HepG2 (cell line): ENCODE measurements at regions not wholly inside any gene's neighbourhood (a gene's known extent, or its start where the extent isn't known, plus 50 kb on each side); places are given as distances from the start of the nearest gene placed in this dataset.

Experiments used
- CC2D1A ChIP-seq: sonication (generic); formaldehyde crosslinking; IDR thresholded peaks from 2 replicates; pipeline ENCODE4 v1.8.1; 2023; ENCODE audit warnings: mild to moderate bottlenecking, missing genetic modification reagents
- MAF1 ChIP-seq: sonication (generic); formaldehyde crosslinking; IDR thresholded peaks from 2 replicates; pipeline ENCODE4 v1.5.0; 2020; ENCODE audit warnings: missing genetic modification reagents, borderline replicate concordance
- MTA1 ChIP-seq: sonication (generic); formaldehyde crosslinking; IDR thresholded peaks from 2 replicates; pipeline ENCODE4 v1.4.0; 2020; ENCODE audit warnings: missing genetic modification reagents, mild to moderate bottlenecking, borderline replicate concordance
- NFKB2 ChIP-seq: sonication (generic); formaldehyde crosslinking; IDR thresholded peaks from 2 replicates; pipeline ENCODE4 v1.4.0; 2020; ENCODE audit warnings: missing genetic modification reagents, borderline replicate concordance
- SMAD1 ChIP-seq: sonication (generic); formaldehyde crosslinking; IDR thresholded peaks from 2 replicates; pipeline ENCODE4 v1.4.0; 2020; ENCODE audit warnings: missing genetic modification reagents, low read depth, mild to moderate bottlenecking, borderline replicate concordance
- SMAD9 ChIP-seq: sonication (generic); formaldehyde crosslinking; IDR thresholded peaks from 2 replicates; pipeline ENCODE4 v1.5.1; 2020; ENCODE audit warnings: mild to moderate bottlenecking, missing genetic modification reagents
- ZNF143 ChIP-seq: sonication (generic); formaldehyde crosslinking; IDR thresholded peaks from 2 replicates; pipeline ENCODE4 v1.4.0; 2020; ENCODE audit warnings: missing genetic modification reagents
- ZNF367 ChIP-seq: sonication (generic); formaldehyde crosslinking; IDR thresholded peaks from 2 replicates; pipeline ENCODE4 v1.4.0; 2020; ENCODE audit warnings: missing genetic modification reagents, borderline replicate concordance
- ZNF431 ChIP-seq: sonication (generic); formaldehyde crosslinking; IDR thresholded peaks from 2 replicates; pipeline ENCODE4 v1.9.0; 2022; ENCODE audit warnings: missing genetic modification reagents, low read depth, mild to moderate bottlenecking, borderline replicate concordance
- ZNF772 ChIP-seq: sonication (generic); formaldehyde crosslinking; IDR thresholded peaks from 2 replicates; pipeline ENCODE4 v1.5.0; 2020; ENCODE audit warnings: mild to moderate bottlenecking, missing genetic modification reagents
- ZNF781 ChIP-seq: sonication (generic); formaldehyde crosslinking; IDR thresholded peaks from 2 replicates; pipeline ENCODE4 v1.5.1; 2020; ENCODE audit warnings: borderline replicate concordance, mild to moderate bottlenecking, missing genetic modification reagents; ENCODE audit errors: not compliant biosample characterization
- ZSCAN25 ChIP-seq: sonication (generic); formaldehyde crosslinking; IDR thresholded peaks from 2 replicates; pipeline ENCODE4 v1.8.0; 2022; ENCODE audit warnings: mild to moderate bottlenecking, missing genetic modification reagents
- TF ChIP-seq, protein P1 (sequence below): IDR thresholded peaks from 2 replicates; pipeline ENCODE4 v1.4.0; 2020; ENCODE audit warnings: mild to moderate bottlenecking, missing genetic modification reagents
- TF ChIP-seq, protein P2 (sequence below), 2 experiments: sonication (generic) in 1 of 2; formaldehyde crosslinking in 1 of 2; IDR thresholded peaks; 2 replicates each; pipeline versions ENCODE4 v1.5.1 to v1.6.1; 2011 to 2020; ENCODE audit warnings: borderline replicate concordance in 1 of 2, low read depth in 1 of 2, low read length in 1 of 2, mild to moderate bottlenecking in 1 of 2, missing genetic modification reagents in 1 of 2, moderate library complexity in 1 of 2
- TF ChIP-seq, protein P3 (sequence below): sonication (generic); formaldehyde crosslinking; IDR thresholded peaks from 2 replicates; pipeline ENCODE4 v1.4.0; 2020; ENCODE audit warnings: missing genetic modification reagents
- TF ChIP-seq, protein P4 (sequence below): sonication (generic); formaldehyde crosslinking; IDR thresholded peaks from 2 replicates; pipeline ENCODE4 v1.4.0; 2020; ENCODE audit warnings: mild to moderate bottlenecking, low read depth, missing genetic modification reagents
- TF ChIP-seq, protein P5 (sequence below): sonication (generic); formaldehyde crosslinking; IDR thresholded peaks from 2 replicates; pipeline ENCODE4 v1.4.0; 2020; ENCODE audit warnings: missing genetic modification reagents, mild to moderate bottlenecking, borderline replicate concordance

DNA sequence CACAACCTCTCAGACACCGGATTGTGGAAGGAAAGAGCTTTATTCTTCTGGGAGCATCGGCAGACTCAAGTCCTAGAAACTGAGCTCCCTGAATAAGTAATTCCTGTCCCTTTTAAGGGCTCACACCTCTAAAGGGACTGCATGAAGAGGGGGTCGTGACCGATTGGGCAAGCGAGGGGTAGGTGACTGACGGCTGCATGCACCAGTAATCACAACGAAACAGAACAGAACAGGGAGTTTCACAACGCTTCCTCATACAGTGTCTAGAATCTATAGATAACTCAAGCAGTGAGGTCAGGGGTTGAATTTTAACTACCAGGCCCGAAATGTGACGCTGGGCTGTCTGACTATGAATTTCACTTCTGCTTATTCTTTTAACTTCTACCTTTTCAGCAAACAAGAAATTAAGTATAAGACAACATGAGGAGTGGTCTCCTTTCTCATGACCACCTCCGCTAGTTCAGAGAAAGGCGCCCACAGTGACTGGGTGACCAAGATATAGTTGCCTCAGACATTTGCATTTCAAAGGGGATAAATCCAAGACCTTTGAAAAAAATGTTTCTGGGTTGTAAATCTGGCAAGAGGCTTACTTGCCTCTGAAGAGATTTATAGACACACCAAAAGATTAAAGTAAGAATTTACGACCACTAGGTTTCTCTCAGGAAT is 88.4 kb upstream of the ATF7IP2 start (continued):
- TF ChIP-seq, protein P1, sequence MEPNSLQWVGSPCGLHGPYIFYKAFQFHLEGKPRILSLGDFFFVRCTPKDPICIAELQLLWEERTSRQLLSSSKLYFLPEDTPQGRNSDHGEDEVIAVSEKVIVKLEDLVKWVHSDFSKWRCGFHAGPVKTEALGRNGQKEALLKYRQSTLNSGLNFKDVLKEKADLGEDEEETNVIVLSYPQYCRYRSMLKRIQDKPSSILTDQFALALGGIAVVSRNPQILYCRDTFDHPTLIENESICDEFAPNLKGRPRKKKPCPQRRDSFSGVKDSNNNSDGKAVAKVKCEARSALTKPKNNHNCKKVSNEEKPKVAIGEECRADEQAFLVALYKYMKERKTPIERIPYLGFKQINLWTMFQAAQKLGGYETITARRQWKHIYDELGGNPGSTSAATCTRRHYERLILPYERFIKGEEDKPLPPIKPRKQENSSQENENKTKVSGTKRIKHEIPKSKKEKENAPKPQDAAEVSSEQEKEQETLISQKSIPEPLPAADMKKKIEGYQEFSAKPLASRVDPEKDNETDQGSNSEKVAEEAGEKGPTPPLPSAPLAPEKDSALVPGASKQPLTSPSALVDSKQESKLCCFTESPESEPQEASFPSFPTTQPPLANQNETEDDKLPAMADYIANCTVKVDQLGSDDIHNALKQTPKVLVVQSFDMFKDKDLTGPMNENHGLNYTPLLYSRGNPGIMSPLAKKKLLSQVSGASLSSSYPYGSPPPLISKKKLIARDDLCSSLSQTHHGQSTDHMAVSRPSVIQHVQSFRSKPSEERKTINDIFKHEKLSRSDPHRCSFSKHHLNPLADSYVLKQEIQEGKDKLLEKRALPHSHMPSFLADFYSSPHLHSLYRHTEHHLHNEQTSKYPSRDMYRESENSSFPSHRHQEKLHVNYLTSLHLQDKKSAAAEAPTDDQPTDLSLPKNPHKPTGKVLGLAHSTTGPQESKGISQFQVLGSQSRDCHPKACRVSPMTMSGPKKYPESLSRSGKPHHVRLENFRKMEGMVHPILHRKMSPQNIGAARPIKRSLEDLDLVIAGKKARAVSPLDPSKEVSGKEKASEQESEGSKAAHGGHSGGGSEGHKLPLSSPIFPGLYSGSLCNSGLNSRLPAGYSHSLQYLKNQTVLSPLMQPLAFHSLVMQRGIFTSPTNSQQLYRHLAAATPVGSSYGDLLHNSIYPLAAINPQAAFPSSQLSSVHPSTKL (CRISPR knock-in tag): peak; percentile 81
- TF ChIP-seq NFKB2 (CRISPR knock-in tag) (no peak), CC2D1A (CRISPR knock-in tag) (no peak), MAF1 (CRISPR knock-in tag) (no peak), ZSCAN25 (CRISPR knock-in tag) (0 out of 2 replicates have a peak, but pooled peaks have one; percentile 30), ZNF772 (no peak), MTA1 (CRISPR knock-in tag) (no peak), SMAD9 (CRISPR knock-in tag) (no peak), SMAD1 (no peak), ZNF143 (no peak), ZNF431 (CRISPR knock-in tag) (no peak), ZNF781 (CRISPR knock-in tag) (peak; percentile 49), ZNF367 (CRISPR knock-in tag) (no peak)
- TF ChIP-seq, protein P2, sequence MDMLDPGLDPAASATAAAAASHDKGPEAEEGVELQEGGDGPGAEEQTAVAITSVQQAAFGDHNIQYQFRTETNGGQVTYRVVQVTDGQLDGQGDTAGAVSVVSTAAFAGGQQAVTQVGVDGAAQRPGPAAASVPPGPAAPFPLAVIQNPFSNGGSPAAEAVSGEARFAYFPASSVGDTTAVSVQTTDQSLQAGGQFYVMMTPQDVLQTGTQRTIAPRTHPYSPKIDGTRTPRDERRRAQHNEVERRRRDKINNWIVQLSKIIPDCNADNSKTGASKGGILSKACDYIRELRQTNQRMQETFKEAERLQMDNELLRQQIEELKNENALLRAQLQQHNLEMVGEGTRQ (IDR thresholded peaks at IDR 0.05; ENCODE audit: low read depth, low read length): no peak
- TF ChIP-seq, protein P2 (CRISPR knock-in tag; IDR thresholded peaks at IDR 0.05; ENCODE audit: borderline replicate concordance): no peak
- TF ChIP-seq, protein P3, sequence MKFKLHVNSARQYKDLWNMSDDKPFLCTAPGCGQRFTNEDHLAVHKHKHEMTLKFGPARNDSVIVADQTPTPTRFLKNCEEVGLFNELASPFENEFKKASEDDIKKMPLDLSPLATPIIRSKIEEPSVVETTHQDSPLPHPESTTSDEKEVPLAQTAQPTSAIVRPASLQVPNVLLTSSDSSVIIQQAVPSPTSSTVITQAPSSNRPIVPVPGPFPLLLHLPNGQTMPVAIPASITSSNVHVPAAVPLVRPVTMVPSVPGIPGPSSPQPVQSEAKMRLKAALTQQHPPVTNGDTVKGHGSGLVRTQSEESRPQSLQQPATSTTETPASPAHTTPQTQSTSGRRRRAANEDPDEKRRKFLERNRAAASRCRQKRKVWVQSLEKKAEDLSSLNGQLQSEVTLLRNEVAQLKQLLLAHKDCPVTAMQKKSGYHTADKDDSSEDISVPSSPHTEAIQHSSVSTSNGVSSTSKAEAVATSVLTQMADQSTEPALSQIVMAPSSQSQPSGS (CRISPR knock-in tag): peak; percentile 51; the same call in 1 of the 2 replicates
- TF ChIP-seq, protein P4, sequence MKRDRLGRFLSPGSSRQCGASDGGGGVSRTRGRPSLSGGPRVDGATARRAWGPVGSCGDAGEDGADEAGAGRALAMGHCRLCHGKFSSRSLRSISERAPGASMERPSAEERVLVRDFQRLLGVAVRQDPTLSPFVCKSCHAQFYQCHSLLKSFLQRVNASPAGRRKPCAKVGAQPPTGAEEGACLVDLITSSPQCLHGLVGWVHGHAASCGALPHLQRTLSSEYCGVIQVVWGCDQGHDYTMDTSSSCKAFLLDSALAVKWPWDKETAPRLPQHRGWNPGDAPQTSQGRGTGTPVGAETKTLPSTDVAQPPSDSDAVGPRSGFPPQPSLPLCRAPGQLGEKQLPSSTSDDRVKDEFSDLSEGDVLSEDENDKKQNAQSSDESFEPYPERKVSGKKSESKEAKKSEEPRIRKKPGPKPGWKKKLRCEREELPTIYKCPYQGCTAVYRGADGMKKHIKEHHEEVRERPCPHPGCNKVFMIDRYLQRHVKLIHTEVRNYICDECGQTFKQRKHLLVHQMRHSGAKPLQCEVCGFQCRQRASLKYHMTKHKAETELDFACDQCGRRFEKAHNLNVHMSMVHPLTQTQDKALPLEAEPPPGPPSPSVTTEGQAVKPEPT (CRISPR knock-in tag): no peak
- TF ChIP-seq, protein P5, sequence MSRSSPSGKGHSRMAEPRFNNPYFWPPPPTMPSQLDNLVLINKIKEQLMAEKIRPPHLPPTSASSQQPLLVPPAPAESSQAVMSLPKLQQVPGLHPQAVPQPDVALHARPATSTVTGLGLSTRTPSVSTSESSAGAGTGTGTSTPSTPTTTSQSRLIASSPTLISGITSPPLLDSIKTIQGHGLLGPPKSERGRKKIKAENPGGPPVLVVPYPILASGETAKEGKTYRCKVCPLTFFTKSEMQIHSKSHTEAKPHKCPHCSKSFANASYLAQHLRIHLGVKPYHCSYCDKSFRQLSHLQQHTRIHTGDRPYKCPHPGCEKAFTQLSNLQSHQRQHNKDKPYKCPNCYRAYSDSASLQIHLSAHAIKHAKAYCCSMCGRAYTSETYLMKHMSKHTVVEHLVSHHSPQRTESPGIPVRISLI (CRISPR knock-in tag): no peak
